HEK293T (cell line): ENCODE measurements at regions not wholly inside any gene's neighbourhood (a gene's known extent, or its start where the extent isn't known, plus 50 kb on each side); places are given as distances from the start of the nearest gene placed in this dataset.

ENCODE experiments used
- ARNT ChIP-seq: fragments of 450-650 bp; IDR thresholded peaks from 2 replicates; pipeline ENCODE4 v1.6.1; 2017; ENCODE audit warnings: mild to moderate bottlenecking
- BHLHE40 ChIP-seq: fragments of 450-650 bp; IDR thresholded peaks from 2 replicates; pipeline ENCODE4 v1.6.1; 2016; ENCODE audit warnings: mild to moderate bottlenecking, moderate library complexity, borderline replicate concordance
- ELF4 ChIP-seq: fragments of 450-650 bp; IDR thresholded peaks from 2 replicates; pipeline ENCODE4 v1.6.1; 2017; ENCODE audit warnings: antibody characterized with exemption
- FOXA1 ChIP-seq: fragments of 450-650 bp; IDR thresholded peaks from 2 replicates; pipeline ENCODE4 v1.6.1; 2016; ENCODE audit warnings: mild to moderate bottlenecking
- FOXK2 ChIP-seq: fragments of 450-650 bp; IDR thresholded peaks from 2 replicates; pipeline ENCODE4 v1.6.1; 2016; ENCODE audit warnings: mild to moderate bottlenecking
- FOXM1 ChIP-seq: fragments of 450-650 bp; IDR thresholded peaks from 2 replicates; pipeline ENCODE4 v1.6.1; 2017; ENCODE audit warnings: mild to moderate bottlenecking, borderline replicate concordance
- LEF1 ChIP-seq: fragments of 450-650 bp; IDR thresholded peaks from 2 replicates; pipeline ENCODE4 v1.6.1; 2017; ENCODE audit warnings: mild to moderate bottlenecking, borderline replicate concordance
- PKNOX1 ChIP-seq: fragments of 450-650 bp; IDR thresholded peaks from 2 replicates; pipeline ENCODE4 v1.6.1; 2016
- SP1 ChIP-seq: fragments of 450-650 bp; IDR thresholded peaks from 2 replicates; pipeline ENCODE4 v1.6.1; 2017
- TARDBP ChIP-seq: fragments of 450-650 bp; IDR thresholded peaks from 2 replicates; pipeline ENCODE4 v1.6.1; 2016
- ZNF384 ChIP-seq: fragments of 450-650 bp; IDR thresholded peaks from 2 replicates; pipeline ENCODE4 v1.6.1; 2016

DNA sequence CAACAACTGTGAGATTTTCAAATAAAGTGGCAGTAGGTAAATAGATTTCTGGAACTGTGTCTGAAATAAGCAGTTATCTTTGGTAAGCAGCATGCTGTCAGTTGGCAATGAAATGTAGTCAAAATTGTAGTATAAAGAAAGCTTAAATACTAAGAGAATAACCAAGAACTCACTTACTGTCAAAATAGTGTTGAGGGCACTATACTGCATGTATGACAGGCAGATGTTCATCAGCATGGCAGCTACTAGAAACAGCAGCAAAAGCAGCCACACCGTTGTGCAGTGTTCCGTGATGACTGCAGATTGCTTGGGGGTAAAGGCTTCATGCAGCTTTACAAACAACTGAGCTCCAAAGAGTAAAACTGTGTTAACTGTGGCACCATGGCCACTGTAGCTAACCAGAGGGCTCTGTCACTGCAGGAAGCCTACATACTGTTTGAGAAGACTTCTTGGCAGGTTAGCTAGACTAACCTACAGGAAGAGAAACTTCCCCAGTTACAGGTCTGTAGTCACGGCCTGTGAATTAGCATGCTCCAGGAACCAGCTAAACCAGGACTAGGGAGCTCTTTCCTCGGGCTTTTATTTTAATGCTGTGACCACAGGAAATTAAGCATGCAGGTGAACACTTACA lies 459.7 kb downstream of the TBL1XR1 start:
- no peak for TF ChIP-seq FOXK2
- no peak for TF ChIP-seq TARDBP
- TF ChIP-seq PKNOX1 = no peak
- no peak for TF ChIP-seq FOXA1
- TF ChIP-seq ELF4 = no peak
- no peak for TF ChIP-seq SP1
- no peak for TF ChIP-seq LEF1
- TF ChIP-seq ARNT = no peak
- TF ChIP-seq FOXM1 = no peak
- no peak for TF ChIP-seq ZNF384
- TF ChIP-seq BHLHE40 = no peak
